Testis (tissue), 2 donors: ENCODE measurements at regions not wholly inside any gene's neighbourhood (a gene's known extent, or its start where the extent isn't known, plus 50 kb on each side); places are given as distances from the start of the nearest gene placed in this dataset.

Experiments used
- DNase-seq: peaks from one replicate; pipeline ENCODE4 v3.0.0-alpha.2; 2019
- H3K27ac ChIP-seq, 2 donors: fragments of 200-600 bp; sonication (generic); one replicate each; pipeline ENCODE4 v1.5.1; 2019
- H3K27me3 ChIP-seq: fragments of 200-600 bp; sonication (generic); one replicate; pipeline ENCODE4 v1.5.1; 2019
- H3K36me3 ChIP-seq: fragments of 200-600 bp; sonication (generic); one replicate; pipeline ENCODE4 v1.5.1; 2017; ENCODE audit warnings: low read depth; ENCODE audit errors: missing control alignments
- H3K4me1 ChIP-seq: fragments of 200-600 bp; sonication (generic); one replicate; pipeline ENCODE4 v1.5.1; 2019
- H3K4me3 ChIP-seq, 2 donors: fragments of 200-600 bp; sonication (generic); one replicate each; pipeline ENCODE4 v1.5.1; 2017 to 2019
- H3K9me3 ChIP-seq: fragments of 200-600 bp; sonication (generic); one replicate; pipeline ENCODE4 v1.5.1; 2017
- POLR2A ChIP-seq: fragments of 450-650 bp; IDR thresholded peaks from one replicate; pipeline ENCODE4 v1.6.1; 2017; ENCODE audit warnings: antibody characterized with exemption, mild to moderate bottlenecking, moderate library complexity
- WGBS, 2 donors: methylation state at CpG; one replicate each; pipeline ENCODE4 v1.1.5; 2018; 5-methylcytosine and 5-hydroxymethylcytosine counted together
- intact Hi-C: fragments of 100-400 bp; cut with DNase I; formaldehyde crosslinking; loops from one replicate; pipeline ENCODE4 v1.15.1; 2023; ENCODE audit warnings: low total_unique reads
- TF ChIP-seq, protein P1 (sequence below), 3 experiments: fragments of 450-650 bp in 2 of 3; fragments of 200-600 bp in 1 of 3; sonication (generic) in 1 of 3; IDR thresholded peaks; one replicate each; pipeline ENCODE4 v1.5.1; 2016 to 2019; ENCODE audit warnings: antibody characterized with exemption in 3 of 3, mild to moderate bottlenecking in 2 of 3, moderate library complexity in 1 of 3

GRCh38 chr2:19664646-19665045, 237.1 kb downstream of the TTC32 start:
- Histone ChIP-seq H3K27ac (no peak overlapping the region), H3K36me3 (no peaks in the 10 kb centered on the region), H3K9me3 (no peaks in the 10 kb centered on the region), H3K4me1 (peaks cover 6% of the 10 kb centered on the region), H3K27me3 (no peaks in the 10 kb centered on the region), H3K4me3 (no peak overlapping the region)
- intact Hi-C loops, result no loop called here
- DNase-seq, result no peak
- 41% methylated on average over 4 of the region's 4 CpGs for WGBS, 2 donors
- TF ChIP-seq, protein P1, sequence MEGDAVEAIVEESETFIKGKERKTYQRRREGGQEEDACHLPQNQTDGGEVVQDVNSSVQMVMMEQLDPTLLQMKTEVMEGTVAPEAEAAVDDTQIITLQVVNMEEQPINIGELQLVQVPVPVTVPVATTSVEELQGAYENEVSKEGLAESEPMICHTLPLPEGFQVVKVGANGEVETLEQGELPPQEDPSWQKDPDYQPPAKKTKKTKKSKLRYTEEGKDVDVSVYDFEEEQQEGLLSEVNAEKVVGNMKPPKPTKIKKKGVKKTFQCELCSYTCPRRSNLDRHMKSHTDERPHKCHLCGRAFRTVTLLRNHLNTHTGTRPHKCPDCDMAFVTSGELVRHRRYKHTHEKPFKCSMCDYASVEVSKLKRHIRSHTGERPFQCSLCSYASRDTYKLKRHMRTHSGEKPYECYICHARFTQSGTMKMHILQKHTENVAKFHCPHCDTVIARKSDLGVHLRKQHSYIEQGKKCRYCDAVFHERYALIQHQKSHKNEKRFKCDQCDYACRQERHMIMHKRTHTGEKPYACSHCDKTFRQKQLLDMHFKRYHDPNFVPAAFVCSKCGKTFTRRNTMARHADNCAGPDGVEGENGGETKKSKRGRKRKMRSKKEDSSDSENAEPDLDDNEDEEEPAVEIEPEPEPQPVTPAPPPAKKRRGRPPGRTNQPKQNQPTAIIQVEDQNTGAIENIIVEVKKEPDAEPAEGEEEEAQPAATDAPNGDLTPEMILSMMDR (IDR thresholded peaks at IDR 0.05), result no peak
- TF ChIP-seq POLR2A, result no peak

- H3K9me3 ChIP-seq, result no peaks in the 10 kb centered on the region
- H3K4me3 ChIP-seq, result no peak overlapping the region
- intact Hi-C loops, result no loop called here
- H3K27me3 ChIP-seq, result no peaks in the 10 kb centered on the region
- WGBS, 2 donors, result 77 to 87% methylated on average over 3 of the region's 3 CpGs
- TF ChIP-seq, protein P1 (IDR thresholded peaks at IDR 0.05), result no peak
- no peak for TF ChIP-seq POLR2A
- no peak for DNase-seq
- no peaks in the 10 kb centered on the region for H3K36me3 ChIP-seq
- H3K4me1 ChIP-seq, result no peaks in the 10 kb centered on the region
- no peak overlapping the region for H3K27ac ChIP-seq
Observed at GRCh38 chr2:19659024-19659792, 242.6 kb downstream of the TTC32 start.

- Histone ChIP-seq H3K27ac (no peak overlapping the region), H3K27me3 (no peaks in the 10 kb centered on the region), H3K9me3 (no peaks in the 10 kb centered on the region), H3K4me3 (no peak overlapping the region), H3K36me3 (no peaks in the 10 kb centered on the region), H3K4me1 (no peaks in the 10 kb centered on the region)
- intact Hi-C loops, result no loop called here
- DNase-seq, result no peak
- WGBS, 2 donors, result 100% methylated on average over 1 of the region's 1 CpG
- TF ChIP-seq, protein P1 (IDR thresholded peaks at IDR 0.05), result no peak
- TF ChIP-seq POLR2A, result no peak
Observed at GRCh38 chr2:19656011-19656410, 245.8 kb downstream of the TTC32 start.

- no peaks in the 10 kb centered on the region for H3K36me3 ChIP-seq
- H3K4me1 ChIP-seq, result no peaks in the 10 kb centered on the region
- intact Hi-C loops, result no loop called here
- TF ChIP-seq POLR2A, result no peak
- TF ChIP-seq, protein P1 (IDR thresholded peaks at IDR 0.05), result no peak
- no peaks in the 10 kb centered on the region for H3K27me3 ChIP-seq
- no peak for DNase-seq
- 92 to 94% methylated on average over 9 of the region's 9 CpGs for WGBS, 2 donors
- H3K4me3 ChIP-seq, result no peak overlapping the region
- H3K9me3 ChIP-seq, result no peaks in the 10 kb centered on the region
- no peak overlapping the region for H3K27ac ChIP-seq
Observed at GRCh38 chr2:19654310-19655090, 247.3 kb downstream of the TTC32 start.
